GM21390 (cell line): ENCODE measurements at regions not wholly inside any gene's neighbourhood (a gene's known extent, or its start where the extent isn't known, plus 50 kb on each side); places are given as distances from the start of the nearest gene placed in this dataset.
"Not testable (repeated sequence)": the region's sequence is repeated elsewhere in the genome, so short reads cannot be mapped to it uniquely, and the experiment has no call there.

Source experiments
- ATAC-seq: cut with Tn5 transposase; IDR thresholded peaks from one replicate; pipeline ENCODE4 v1.9.1; 2021; ENCODE audit not compliant: unreplicated experiment

DNA sequence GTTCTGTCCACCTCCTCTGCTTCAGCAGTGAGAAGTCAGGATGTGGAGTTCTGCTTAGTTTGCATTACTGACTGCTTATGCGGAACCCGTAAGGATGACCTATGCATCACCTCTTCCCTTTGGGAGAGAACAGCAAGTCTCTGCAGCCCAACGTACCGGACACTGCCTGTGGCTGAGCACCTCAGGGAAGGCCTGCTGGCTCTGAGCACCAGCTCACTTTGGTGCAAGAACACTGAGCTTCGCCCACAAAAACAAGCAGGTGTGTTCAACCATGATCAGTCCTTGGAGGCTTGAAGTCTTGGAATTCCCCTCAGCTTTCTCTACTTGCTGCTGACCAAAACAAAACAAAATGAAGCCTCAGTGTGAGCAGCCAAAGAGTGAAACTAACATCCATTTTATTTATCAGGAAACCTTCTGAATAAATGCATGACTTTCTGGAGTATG, 52.7 kb upstream of the NCK2 start:
- ATAC-seq, result peak; percentile 63

DNA sequence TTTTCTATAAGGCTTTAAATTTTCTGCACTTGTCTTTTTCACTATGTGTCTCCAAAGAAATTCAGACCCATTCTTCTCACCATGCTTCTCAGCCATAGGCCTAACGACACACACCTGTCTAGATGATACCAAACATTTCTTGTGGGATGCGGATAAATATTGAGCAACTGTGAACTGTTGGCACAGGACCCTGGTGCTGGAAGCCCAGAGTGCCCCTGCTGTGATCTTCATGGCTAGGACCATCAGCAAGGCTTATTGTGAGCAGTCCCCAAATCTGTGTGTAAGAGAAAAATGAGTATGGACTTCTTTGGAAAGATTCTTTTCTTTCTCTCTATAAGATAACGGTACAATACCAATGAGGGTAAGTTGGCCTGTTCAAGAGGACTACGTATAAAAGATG, 54.1 kb upstream of the NCK2 start:
- ATAC-seq, result no peak

DNA sequence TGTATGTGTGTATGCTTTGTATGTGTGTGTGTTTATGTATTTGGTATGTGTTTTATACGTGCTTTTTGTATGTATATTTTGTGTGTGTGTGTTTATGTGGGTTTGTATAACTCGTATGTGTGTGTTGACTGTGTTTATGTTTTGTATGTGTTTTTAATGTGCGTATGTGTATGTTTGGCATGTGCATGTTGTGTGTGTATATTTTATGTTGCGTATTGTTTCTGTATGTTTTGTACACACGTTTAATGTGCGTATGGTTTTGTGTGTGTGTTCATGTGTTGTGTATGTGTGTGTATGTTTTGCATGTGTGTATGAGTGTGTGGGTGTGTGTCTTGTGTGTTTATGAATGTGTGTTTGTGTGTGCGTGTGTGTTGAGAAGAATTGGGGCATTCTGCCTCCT, 55.2 kb upstream of the NCK2 start:
- ATAC-seq, result no peak

DNA sequence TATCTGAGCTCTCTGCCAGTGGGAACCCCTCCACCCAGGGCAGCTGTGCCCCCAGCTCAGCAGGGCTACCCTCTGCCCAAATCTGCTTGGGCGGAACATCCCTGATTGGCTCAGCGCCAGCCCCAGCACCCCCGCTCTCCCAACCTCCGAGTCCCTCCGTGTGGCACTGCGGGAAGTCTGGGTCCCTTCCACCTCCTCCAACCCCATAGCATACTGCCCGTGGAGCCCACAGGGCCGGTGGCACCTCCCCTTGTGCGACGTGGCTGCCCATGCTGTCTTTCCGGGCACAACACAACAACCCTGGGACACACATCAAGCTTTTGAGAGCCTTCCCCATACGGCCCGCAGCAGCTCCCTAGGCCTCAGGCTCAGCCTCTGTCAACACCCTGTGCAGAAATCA, 55.8 kb upstream of the NCK2 start:
- no peak for ATAC-seq

DNA sequence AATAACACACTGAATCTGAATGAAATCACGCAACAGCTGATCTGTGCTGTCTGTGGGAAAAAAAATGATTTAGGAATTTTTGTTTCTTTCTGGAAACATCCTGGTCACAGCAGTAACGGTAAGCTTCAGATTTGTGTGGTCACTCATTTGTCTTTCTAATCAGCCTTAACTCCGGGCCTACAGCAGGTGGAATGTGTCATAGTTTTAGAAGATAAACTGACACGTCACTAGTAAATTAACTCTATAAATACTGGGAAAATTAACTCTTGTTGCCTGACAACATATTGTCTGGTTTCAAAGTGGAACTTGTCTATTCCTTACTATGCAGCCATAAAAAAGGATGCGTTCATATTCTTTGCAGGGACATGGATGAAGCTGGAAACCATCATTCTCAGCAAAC, 58.1 kb upstream of the NCK2 start:
- ATAC-seq, result no peak

DNA sequence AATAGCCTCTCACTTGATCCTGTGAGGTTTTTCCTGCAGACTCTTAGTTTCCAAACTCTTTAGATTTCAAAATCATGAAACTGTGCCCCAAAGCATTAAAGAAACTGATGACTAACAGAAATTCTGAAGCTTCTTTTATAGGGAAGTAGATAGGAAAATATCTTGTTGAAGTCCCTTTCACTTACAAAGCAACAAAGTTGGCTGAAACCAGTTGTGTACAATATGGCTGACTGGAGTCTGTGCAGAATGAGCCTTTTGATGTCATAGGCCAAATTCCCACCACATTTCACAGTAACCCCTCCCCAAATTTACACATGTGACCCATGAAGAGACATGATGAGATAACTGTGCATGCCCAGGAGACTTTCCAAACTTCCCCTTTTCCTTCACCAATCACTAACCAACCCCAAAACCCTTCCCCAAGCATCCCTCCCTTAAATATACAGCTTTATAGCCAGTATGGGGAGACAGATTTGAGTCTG, 61.7 kb upstream of the NCK2 start:
- no peak for ATAC-seq

DNA sequence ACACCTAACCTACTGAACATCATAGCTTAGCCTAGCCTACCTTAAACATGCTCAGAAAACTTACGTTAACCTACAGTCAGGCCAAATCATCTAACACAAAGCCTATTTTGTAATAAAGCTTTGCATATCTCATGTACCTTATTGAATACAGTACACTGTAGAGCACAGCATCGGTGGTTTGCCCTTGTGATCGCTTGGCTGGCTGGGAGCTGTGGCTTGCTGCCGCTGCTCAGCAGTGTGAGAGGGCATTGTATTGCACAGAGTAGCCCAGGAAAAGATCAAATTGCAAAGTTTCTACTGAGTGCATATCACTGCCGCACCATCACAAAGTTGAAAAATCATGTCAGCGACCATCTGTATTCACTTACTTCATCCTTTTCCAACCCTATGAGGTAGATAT, 62.3 kb upstream of the NCK2 start:
- no peak for ATAC-seq

DNA sequence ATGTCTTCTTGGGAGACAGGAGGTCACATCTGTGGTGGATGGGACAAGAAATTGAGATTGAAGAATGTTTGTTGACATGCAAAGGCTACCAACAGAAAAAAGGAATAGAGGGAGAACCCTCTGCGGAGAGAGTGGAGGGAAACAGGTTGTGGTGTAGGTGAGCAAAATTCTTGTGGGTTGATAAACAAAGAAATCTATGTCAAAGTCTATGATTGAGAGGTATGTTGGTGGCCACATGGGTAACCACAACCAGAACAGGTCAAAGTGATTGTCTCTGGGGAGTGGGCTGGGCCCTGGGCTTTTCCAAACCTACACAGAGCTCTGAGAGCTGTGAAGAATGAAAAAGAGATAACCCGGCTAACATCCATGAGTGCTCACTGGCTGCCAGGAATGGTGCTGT, 62.8 kb upstream of the NCK2 start:
- no peak for ATAC-seq

DNA sequence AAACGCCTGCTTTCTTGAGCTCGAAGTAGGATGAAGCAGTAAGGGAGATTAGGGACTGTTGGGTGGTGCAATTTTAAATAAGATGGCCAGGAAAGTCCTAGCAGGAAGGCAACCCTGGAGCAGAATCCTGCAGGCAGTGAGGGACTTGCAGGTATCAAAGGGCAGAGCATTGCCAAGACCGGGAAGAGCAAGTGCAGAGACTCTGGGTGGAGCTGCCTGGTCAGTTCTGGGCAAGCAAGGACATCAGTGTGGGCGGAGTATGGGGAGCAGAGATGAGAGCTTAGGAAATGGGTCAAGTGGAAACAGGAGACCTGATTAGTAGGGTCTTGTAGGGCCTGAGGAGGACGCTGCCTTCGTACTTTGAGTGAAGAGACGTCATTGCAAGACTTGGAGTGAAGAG, 64.4 kb upstream of the NCK2 start:
- no peak for ATAC-seq

DNA sequence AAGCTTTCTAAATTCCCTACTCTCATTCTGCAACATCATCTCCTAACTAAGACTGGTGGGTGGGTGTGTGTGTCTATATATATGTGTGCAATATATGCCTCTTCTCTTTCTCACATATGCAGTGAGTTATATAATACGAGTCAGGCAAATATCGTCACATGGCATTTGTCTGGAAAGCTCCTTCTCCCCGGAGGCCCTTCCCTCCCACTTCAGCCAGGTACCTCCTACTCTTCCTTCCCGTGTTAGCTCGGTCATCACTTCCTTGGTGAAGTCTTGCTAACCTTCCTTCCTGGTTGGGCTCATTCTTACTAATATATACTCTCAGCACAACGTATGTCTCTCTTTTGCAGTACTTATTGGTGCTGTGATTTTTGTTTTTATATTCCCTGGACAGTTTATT, 66.4 kb upstream of the NCK2 start:
- no peak for ATAC-seq

DNA sequence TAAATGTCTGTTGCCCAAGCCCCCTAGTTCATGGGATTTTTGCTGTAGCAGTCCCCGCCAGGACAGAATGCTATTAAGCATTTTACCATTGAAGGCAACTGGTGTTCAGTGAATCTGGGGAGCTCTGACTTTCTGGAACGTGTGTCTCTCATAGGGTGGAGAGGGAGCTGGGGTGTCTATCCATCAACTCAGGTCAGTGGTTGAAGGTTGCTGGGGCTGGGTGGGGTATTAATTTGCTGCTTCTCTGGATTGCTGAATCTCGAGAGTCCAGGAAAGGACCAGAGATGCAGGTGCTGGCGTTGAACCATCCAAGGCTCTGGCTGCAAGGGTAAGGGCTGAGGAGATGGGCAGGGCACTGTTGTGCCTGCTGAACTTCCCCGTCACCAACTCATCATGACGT, 66.8 kb upstream of the NCK2 start:
- ATAC-seq, result no peak

DNA sequence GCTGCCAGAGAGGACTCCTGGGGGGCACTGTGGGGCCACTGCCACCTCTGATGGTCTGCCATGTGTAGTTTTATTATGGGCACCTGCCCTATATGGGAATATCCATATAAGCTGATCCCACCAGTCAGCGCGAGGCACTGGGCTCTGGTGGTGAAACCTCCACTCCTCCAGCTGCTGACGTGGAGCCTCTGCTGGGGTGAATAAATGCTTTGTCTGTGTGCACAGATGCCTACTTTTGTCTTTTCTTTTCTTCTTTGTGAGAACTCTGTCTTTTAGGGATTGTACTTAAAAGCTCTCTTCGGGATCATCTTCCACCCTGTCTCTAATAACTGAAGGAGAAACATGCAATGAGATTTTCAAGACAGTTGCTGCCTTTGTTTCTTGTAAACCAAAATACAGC, 68.9 kb upstream of the NCK2 start:
- no peak for ATAC-seq

DNA sequence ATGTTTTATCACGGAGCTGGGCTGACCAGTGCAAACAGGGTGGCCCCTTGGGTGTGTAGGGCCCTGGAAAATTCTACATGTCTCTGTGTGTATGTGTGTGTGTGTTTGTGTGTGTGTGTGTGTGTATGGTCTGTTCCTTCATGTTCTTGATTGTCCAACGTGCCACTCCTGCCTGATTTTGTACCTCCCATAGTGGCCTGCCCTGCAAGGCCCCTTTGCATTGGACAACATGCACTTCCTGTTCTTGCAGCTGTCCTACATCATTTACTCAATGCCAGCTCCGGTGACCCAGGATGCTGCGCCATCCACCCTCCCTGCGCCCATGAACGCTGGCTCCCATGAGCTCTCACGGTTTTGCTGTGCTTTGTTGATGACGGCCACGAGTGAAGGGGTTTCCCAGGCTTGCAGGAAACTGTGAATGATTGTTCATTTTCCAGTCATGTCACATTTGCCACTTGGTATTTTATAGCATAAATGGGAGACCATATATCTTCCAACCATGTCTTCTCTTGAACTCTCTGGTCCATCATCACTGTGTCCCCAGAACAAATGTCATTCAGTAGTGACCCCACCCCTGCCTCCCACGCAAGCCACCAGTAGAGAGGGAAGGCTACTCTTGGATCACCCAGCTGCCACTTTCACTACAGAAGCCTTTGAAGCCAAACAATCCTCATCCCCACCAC, 69.7 kb upstream of the NCK2 start:
- ATAC-seq, result no peak

DNA sequence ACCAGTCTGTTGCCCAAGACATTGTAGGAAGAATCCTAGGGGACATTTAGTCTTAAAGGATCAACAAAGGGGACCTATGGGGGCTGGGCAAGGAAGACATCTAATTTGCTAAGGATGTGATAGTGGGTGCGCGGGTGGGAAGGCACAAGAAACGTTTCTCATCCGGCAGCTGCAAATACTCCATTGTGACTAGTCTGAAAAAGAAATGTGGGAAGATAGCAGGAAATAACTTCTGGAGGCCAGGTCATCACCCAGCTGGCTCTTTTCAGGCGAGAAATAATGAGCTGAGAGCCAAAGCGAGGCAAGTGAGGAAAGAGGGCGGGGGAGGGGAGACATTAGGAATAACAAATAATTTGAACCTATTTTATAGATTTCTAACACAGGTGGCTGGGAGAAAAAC, 70.3 kb upstream of the NCK2 start:
- no peak for ATAC-seq

DNA sequence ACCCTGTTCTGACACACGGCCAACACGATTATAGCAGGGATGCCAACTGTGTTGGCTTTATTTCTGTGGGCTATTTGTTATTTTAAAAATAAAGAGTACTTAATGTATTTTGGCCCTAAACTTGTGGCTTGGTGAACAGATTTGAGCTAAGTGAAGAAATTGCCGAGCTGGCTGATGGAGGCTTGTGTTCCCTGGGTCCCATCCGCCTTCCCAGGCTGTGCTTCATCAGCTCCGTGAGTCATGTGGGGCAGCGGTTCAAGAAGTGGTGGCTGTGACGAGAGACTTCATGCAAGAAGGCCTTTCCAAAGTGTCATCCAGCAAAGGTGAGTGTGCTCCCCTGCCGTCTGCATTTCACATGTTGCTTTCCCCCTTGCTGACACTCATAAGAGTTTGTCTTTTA, 73.6 kb upstream of the NCK2 start:
- ATAC-seq, result no peak

DNA sequence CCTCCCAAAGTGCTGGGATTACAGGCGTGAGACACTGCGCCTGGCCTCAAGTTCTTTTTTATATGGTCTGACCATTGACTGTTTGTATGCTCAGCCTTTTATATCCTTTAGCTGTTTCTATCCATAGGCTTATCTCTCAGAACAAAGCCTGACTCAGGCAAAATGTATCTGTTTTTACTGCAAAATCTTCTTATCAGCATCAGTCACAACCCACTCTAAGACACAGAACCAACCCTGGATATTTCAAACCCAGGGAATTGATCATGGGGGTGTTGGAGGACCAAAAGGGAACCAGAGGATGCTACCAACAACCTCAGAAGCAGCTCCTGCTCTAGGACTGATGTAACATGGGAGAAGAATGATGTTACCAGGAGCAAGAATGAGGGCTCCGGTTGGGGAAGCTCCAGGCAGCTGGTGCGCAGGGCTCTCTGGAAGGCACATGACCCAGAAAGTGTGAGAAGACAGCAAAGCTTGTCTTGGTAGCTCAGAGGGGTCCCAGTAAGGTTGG, 75.3 kb upstream of the NCK2 start:
- no peak for ATAC-seq

DNA sequence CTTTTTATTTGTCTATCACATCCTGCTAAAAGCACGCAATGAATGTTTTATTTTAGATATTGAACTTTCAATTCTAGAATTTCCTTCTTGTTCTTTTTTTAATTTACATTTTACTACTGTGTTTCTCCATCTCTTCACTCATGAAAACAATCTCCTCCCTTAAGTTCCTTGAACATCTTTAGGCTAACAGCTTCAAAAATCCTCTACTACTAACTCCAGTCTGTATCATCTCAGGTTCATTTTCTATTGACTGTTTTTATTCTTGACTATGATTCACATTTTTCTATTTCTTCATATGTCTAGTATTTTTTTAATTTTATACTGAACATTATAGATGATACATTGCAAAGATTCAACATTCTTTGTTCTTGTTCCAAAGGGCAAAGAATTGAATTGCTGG, 79.2 kb upstream of the NCK2 start:
- no peak for ATAC-seq

DNA sequence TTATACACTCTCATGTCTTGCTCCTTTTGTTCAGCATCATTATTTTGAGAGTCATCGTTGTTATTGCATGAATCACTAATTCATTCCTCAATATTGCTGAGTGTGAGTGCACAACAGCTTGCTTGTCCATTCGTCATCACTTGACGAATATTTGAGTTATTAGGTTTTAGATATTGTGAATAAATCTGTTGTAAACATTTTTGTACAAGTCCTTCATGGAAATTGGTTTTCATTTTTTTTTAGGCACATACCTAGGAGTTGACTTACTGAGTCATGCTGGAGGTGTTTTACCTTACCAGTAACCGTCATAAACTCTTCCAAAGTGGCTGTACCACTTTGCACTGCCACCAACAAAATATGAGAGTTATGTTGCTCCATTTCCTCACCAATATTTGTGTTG, 84.2 kb upstream of the NCK2 start:
- no peak for ATAC-seq

DNA sequence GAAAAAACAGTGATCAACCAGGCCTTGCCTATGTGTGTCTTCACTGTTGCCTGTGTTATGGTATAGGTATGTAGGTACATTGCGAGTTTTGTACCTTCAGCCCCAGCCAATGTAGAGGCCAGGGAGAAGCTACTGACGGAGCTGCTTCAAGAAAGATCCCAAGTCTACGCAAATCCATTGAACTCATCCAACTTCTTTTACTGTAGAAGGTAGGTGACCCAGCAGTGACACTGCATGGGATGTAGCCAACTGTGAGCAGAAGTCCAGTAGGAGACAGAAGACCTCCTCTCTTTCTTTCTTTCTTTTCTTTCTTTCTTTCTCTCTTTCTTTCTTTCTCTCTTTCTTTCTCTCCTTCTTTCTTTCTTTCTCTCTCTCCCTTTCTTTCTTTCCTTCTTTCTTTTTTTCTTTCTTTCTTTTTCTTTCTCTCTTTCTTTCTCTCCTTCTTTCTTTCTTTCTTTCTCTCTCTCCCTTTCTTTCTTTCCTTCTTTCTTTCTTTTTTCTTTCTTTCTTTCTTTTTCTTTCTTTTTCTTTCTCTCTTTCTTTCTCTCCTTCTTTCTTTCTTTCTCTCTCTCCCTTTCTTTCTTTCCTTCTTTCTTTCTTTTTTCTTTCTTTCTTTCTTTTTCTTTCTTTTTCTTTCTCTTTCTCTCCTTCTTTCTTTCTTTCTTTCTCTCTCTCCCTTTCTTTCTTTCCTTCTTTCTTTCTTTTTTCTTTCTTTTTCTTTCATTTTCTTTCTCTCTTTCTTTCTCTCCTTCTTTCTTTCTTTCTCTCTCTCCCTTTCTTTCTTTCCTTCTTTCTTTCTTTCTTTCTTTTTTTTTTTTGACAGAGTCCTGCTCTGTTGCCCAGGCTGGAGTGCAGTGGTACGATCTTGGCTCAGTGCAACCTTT, 88.7 kb upstream of the NCK2 start:
- not testable (repeated sequence) for ATAC-seq

DNA sequence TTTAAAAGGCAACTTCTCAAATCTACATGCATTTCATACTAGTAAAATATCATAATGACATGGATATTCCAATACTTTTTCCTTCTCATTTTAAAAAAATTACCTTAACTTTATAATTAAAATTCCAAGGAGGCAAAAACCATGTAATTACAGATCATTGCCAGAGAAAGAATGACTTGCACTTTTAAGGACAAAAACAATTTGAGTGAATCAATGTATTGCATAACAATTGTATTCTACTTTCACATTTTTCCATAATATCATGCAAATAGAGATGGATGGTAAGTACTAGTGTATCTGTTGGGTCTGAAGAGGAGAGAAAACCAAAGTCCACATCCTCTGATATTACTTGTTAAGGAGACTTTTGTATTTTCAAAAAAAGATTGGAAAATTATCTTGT, 89.5 kb upstream of the NCK2 start:
- no peak for ATAC-seq

DNA sequence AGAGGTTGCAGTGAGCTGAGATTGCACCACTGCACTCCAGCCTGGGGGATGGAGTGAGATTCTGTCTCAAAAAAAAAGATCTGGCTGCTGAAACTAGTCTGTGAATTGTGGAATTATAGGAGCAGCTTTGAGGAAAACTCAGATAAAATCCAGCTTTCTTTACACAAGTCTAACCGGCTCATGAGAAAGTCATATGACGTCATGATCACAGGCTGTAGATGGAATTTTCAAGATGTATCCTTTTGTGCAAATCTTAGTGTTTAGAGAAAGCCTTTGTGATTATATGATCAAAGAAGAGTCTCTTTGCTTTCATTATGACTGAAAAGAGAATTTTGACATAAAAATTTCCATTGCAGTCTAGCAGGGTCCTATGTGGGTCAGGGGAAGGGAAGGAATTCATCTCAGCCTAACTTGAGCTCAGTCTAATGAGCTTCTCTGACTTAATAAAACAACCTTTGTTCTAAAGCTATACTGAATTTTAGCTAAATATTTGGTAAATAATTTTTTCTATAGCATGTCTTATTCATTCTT, 90.2 kb upstream of the NCK2 start:
- ATAC-seq, result no peak

DNA sequence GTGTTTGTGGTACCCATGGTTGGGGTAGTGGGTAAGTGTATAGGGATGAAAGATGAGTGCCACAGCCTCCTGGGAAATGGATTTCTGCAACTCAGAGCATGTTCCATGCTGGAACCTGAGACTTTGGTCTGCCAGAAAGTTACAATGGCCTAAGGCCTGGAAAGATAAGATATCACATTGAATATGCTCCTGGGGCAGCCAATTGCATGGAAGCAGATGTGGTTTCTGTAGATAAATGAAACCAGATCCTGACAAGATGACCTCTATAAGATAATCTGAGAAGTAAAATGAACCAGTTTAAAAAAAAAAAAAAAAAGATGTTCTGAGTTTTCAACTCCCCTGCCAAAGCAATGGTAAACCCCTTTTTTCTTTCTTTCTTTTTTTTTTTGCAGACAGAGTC, 91.4 kb upstream of the NCK2 start:
- ATAC-seq, result no peak
